HG03432 (cell line): ENCODE measurements at regions not wholly inside any gene's neighbourhood (a gene's known extent, or its start where the extent isn't known, plus 50 kb on each side); places are given as distances from the start of the nearest gene placed in this dataset.
"Not testable (repeated sequence)": the region's sequence is repeated elsewhere in the genome, so short reads cannot be mapped to it uniquely, and the experiment has no call there.

ENCODE experiments used
- ATAC-seq: cut with Tn5 transposase; IDR thresholded peaks from one replicate; pipeline ENCODE4 v1.9.1; 2021; ENCODE audit warnings: mild to moderate bottlenecking, moderate library complexity; ENCODE audit not compliant: unreplicated experiment

- no peak for ATAC-seq
Observed at GRCh38 chr11:122209619-122210366, 93.8 kb upstream of the BLID start.

GRCh38 chr11:122207921-122208764 is 92.1 kb upstream of the BLID start:
- ATAC-seq: no peak

DNA sequence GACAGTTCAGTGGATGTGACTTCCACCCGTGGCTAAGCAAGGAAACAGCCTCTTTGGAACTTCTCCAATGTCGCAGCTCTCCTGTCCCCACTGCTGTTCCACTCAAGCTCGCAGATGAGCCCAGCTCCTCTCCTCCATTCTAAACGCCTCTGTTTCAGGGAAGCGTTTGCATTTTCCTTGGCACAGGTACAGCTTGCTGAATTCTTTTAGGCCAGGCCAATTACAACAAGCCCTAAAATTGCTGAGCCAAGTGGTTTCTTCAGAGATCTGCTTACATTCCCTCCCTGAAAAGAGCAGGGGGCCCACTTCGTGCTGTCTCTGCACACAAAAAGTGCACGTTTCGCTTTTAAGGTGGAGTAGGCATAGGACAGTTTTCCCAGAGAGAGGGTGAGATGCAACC is 91.5 kb upstream of the BLID start:
- no peak for ATAC-seq

GRCh38 chr11:122205036-122205435 is 89.0 kb upstream of the BLID start:
- no peak for ATAC-seq

- no peak for ATAC-seq
Observed at GRCh38 chr11:122204206-122204605, 88.2 kb upstream of the BLID start.

DNA sequence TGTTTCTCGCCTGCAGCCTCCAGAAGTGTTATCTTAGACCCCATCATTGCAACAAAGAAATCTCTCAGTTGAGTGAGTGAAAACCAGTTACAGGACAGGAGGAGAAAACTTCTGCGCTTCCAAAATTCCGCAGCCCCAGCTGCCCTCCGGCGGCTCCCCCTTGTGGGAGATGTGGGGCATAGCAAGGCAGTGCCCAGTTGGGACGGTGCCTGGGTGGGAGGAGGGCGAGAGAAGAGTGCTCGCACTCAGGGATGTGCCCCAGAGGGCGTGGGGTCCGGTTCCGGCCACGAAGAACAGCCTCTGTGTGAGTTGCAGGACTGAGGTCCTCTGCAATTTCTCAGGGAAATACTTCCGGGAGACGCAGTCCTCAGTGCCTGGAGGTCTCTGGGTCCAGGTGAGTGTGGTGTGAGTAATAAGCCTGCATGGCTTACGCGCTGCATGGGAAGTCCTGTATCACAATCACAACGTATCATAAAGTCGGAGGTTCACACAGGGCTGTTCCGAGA is 87.0 kb upstream of the BLID start:
- ATAC-seq: peak; percentile 80

GRCh38 chr11:122202161-122202950 is 86.3 kb upstream of the BLID start:
- peak; percentile 22 for ATAC-seq

DNA sequence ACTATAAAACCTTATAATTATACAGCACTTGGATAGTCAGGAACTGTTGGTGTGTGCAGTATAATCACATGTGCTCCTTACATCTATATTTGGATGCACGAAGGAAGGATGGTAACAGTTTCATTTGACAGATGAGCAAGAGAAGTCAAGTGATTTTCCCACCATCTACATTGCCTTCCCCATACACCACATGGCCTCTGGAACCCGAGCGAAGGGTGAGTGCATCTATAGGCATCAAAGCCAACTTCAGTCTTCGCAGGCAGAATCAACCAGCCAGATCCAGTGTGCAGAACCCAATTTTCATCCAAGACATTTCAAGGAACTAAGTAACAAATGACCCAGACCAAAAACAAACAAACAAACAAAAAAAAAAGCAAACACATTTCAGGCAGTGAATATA is 85.1 kb upstream of the BLID start:
- no peak for ATAC-seq

GRCh38 chr11:122199661-122200060 is 83.6 kb upstream of the BLID start:
- no peak for ATAC-seq

GRCh38 chr11:122198291-122198983 is 82.4 kb upstream of the BLID start:
- ATAC-seq: no peak

DNA sequence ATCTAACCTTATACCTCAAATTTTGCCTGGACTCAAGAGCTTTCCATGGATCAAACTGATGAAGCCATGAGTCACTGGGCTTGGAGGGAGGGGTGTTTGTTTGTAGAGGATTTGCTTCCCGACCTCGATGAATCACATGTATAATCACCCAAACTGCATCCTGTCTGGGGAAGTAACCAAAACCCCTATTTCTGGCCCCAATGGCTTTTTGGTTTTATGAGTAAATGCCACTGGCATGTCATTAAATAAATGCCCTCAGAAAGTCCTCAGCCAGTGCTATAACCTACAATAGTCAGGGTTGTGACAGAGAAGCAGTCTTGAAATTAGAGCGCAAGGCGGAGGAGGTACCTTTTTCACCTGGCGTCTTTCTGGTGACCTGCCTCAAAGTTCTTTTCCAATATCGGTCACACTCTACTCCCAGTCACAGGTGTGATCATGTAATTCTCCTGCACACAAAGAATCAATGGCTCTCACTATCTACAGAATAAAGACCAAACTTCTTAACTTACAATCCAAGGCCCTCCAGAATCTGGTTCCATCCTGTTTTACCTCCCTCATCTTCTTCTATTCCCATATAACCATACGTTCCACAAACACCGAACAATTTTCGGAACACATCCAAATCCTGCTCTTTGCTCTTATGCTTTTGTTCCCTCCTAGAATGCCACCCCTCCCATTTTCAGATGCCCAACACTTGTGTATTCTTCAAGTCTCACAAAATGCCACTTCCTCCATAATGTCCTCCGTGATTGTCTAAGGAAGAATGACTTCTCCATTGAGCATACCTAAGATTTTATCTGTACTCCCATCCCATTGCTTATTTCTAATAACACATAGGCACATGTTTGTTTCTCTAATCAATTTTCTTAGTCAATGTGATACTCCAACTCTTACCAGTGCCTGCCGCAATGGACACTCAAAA is 81.3 kb upstream of the BLID start:
- no peak for ATAC-seq

DNA sequence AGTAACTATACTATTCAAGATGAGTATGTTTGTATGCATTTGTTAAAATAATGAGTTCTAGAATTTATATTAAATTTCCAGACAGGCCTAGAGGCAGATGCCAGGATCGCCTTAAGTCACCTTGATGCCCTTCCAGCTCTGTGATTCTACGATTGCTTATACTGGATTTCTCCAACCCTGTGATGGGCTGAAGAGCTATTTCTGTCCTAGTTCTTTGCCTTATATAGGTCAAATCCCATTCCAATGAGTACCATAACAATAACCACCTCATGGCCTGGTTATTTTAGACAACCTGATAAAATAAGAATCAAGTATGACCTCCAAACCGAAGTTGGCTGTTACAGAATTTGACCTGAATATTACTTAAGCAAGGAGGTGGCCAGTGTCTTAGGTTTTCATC is 79.8 kb upstream of the BLID start:
- no peak for ATAC-seq

GRCh38 chr11:122193881-122194480 is 78.0 kb upstream of the BLID start:
- ATAC-seq: not testable (repeated sequence)

- ATAC-seq: no peak
Observed at GRCh38 chr11:122193457-122193856, 77.4 kb upstream of the BLID start.

GRCh38 chr11:122192634-122193255 is 76.7 kb upstream of the BLID start:
- peak; percentile 44 for ATAC-seq

DNA sequence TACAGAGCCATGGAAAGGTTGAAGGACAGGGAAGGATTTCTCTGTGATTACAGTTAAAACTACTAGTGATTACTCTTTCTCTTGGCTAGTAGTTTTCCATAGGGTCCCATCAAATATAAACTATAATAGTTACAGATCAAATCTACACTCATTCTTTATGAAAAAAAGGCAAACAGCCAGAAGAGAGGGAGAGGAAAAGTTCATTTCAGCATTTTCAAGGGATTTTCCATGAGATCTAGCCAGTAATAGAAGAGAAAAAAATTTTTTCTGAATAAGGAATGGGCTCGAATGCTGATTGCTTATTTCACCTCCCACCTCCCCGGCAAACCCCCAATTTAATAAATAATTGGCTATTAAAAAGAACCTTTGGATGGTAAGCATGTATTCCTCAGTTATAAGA is 74.8 kb upstream of the BLID start:
- no peak for ATAC-seq

GRCh38 chr11:122189229-122189628 is 73.2 kb upstream of the BLID start:
- ATAC-seq: no peak

GRCh38 chr11:122187373-122188165 is 71.6 kb upstream of the BLID start:
- ATAC-seq: no peak
